Choroid plexus epithelial cell (primary cell): ENCODE measurements at regions not wholly inside any gene's neighbourhood (a gene's known extent, or its start where the extent isn't known, plus 50 kb on each side); places are given as distances from the start of the nearest gene placed in this dataset.

Experiments used
- DNase-seq: peaks from one replicate; pipeline ENCODE4 v3.0.0-alpha.2; 2010; ENCODE audit warnings: low read depth
- H3K4me3 ChIP-seq: 2 replicates; pipeline ENCODE4 v1.5.1; 2011; ENCODE audit warnings: low read depth, mild to moderate bottlenecking, control low read depth, low read length, moderate library complexity
- CTCF ChIP-seq: conservative IDR thresholded peaks from 2 replicates; pipeline ENCODE4 v1.5.1; 2011; ENCODE audit warnings: low read depth, mild to moderate bottlenecking, control low read depth, inconsistent platforms, low read length, moderate library complexity

GRCh38 chr12:46560089-46560488 is 187.5 kb upstream of the SLC38A2 start:
- H3K4me3 ChIP-seq = no peak overlapping the region
- no peak for TF ChIP-seq CTCF
- DNase-seq = no peak

- no peak overlapping the region for H3K4me3 ChIP-seq
- no peak for DNase-seq
Measured at GRCh38 chr12:46559311-46559710, 186.7 kb upstream of the SLC38A2 start.

GRCh38 chr12:46558677-46559076 is 186.1 kb upstream of the SLC38A2 start:
- no peak for TF ChIP-seq CTCF
- DNase-seq = no peak
- no peak overlapping the region for H3K4me3 ChIP-seq

More at GRCh38 chr12:46559311-46559710, 186.7 kb upstream of the SLC38A2 start:
- no peak for TF ChIP-seq CTCF

- H3K4me3 ChIP-seq = no peak overlapping the region
- DNase-seq = peak; percentile 53
- TF ChIP-seq CTCF = no peak
Measured at GRCh38 chr12:46557539-46558373, 185.2 kb upstream of the SLC38A2 start.

GRCh38 chr12:46556819-46557524 is 184.4 kb upstream of the SLC38A2 start:
- peak; percentile 4 for TF ChIP-seq CTCF
- H3K4me3 ChIP-seq = no peak overlapping the region
- peak; percentile 87 for DNase-seq

- DNase-seq = peak; percentile 97
- no peak for TF ChIP-seq CTCF
Measured at GRCh38 chr12:46556105-46556559, 183.6 kb upstream of the SLC38A2 start.

More at GRCh38 chr12:46556105-46556559, 183.6 kb upstream of the SLC38A2 start:
- peak overlapping the region; percentile 15 for H3K4me3 ChIP-seq
